HG02970 (cell line): ENCODE measurements at regions not wholly inside any gene's neighbourhood (a gene's known extent, or its start where the extent isn't known, plus 50 kb on each side); places are given as distances from the start of the nearest gene placed in this dataset.

Source experiments
- ATAC-seq: cut with Tn5 transposase; IDR thresholded peaks from one replicate; pipeline ENCODE4 v1.9.1; 2021; ENCODE audit warnings: mild to moderate bottlenecking, moderate library complexity, moderate number of reproducible peaks; ENCODE audit not compliant: unreplicated experiment, low FRiP score

GRCh38 chr5:88999853-89000252, 116.9 kb upstream of the MEF2C start:
- ATAC-seq = no peak

GRCh38 chr5:88997937-88998336, 115.0 kb upstream of the MEF2C start:
- ATAC-seq = no peak

DNA sequence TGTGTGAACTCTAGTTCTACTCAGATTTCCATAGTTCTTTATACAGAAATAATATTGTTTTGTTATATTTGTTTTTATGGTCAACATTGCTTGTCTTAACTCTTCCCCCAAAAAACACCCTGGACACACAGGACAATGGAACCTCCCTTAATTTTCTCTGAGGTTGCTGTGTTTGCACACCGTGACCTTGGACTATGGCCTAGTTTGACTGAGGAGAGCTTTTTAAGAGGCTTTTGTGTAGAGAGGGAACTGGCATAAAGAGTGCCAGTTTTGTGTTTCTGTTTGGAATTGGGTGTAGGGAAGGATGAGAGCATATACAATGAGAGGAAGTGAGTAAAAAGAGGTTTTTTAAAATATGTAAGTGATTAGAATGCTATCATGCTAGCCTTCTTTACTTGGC, 101.1 kb upstream of the MEF2C start:
- no peak for ATAC-seq

DNA sequence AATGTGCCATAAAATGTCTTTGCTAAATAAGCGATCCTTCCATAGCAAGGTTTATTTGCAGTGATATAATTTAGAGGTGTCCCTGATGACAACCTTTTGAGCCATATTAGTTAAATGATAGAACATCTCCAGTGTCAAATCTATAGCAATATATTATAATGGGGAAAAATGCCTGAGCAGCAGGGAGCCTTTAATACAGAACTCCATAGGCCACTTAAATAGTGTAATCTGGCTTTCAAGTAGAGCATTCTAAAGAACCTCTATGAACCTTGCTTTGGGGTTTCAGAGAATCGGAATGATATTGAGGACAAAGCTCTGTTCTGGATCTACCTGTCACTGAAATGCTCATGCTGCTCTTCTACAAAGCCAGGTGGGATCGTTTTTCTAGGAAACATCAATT, 96.7 kb upstream of the MEF2C start:
- ATAC-seq = no peak

- ATAC-seq = no peak
Measured at GRCh38 chr5:88979244-88979643, 96.3 kb upstream of the MEF2C start.

GRCh38 chr5:88976914-88977313, 93.9 kb upstream of the MEF2C start:
- no peak for ATAC-seq

DNA sequence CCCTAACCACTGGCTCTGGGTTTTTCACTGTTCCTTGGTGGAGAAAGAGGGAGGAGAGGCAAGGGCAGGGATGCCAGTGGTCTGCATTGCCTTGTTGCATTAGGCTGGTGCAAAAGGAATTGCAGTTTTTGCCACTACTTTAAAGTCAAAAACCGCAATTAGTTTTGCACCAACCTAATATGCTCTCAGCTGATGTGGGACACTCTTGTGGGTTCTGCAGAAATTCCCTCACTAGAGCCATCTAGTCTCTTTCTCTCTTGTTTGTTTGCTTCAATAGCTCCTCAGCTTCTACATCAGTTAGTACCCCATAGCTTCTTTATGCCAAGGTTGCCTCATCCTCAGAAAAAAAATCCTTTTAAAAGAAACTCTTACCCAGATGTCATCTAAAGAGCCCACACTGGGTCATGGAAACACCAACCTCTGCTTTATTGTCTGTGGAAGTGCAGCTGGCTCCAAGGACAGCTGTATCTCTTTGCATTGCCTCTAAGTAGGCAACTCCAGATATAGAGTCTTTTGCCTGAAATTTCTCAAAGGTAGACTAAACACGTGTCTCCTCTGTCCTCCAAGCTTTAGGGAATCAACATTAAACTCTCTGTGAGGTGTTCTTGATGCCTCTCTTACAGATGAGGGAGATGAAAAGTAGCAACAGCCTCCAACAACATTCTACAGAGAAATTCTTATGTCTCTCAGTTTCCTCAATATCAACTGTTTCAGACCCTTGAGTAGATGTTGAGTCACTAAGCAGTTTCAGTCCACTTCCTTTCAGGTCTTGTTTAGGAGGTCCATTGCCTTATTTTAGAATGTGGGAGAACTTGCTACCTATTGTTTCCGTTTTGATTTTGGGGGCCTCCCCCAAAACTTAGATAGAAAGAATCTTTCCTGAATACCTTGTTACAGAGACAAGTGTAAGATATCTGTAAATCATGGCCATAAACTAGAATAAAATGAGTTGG, 84.9 kb upstream of the MEF2C start:
- no peak for ATAC-seq

- no peak for ATAC-seq
Measured at GRCh38 chr5:88964831-88965230, 81.8 kb upstream of the MEF2C start.

GRCh38 chr5:88957013-88957412, 74.0 kb upstream of the MEF2C start:
- ATAC-seq = no peak

DNA sequence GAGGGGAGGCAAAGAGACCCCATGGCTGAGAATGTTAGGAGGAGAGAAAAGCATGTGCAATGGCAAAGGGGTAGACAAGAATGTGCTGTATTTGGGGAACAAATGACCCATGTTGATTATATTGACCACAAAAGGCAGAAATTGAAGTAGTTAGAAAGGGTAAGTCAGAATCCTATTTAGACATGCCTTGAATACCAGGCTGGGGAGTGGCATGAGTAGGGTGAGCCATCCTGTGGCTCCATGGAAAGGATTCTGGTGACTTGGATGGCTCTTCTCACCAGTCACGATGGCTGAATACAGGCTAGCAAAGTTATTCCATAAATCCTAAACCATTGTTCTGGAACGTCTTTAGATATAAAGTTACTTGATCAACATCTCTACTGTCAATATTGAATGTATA, 73.4 kb upstream of the MEF2C start:
- no peak for ATAC-seq

GRCh38 chr5:88955403-88955802, 72.4 kb upstream of the MEF2C start:
- no peak for ATAC-seq

DNA sequence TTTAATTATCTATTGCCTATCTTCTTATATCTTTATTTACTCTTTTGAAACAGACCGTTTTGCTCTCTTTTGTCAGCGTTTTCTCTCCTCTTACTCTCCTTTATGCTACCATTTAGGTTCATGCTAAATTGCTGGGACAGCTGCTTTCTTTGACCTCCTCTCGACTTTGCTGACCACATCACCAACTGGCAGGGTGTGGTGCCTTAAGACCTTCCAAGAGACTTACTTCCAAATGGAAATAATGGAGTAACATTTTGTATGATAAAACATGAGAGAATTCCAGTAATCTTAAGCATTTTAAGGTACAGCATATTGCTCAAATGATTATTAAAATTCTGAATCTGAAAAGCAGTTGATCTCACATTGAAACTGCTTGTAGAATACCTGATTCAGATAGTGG, 71.5 kb upstream of the MEF2C start:
- ATAC-seq = no peak

DNA sequence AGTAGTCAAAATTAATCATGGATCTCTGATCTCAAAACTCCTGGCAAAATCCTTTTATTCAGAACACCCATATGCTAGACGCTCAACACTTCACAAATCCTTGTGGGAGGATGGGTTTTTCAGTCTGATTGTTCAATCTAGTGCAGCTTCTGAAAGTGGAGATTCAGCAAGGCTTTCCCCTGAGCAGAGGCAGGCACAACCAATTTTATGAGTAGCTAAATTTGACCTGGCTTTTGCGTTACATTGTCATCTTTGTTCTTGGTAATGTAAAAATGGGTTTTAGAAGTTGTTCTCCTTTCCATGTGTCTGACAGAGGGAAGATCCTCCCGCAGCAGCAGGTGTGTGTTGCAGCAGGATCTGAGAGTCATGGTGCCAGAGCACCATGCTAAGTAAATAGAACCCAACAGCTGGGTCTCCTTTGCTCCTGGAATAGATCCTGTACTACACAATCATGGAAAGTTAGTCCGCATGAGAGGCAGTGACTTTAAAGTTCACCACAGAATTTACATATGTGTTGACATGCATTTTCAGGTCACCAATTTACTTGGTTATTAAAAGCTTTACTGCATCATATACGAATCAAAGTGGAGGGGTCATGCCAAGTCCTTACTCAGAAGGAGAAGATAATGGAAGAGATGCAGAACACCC, 70.1 kb upstream of the MEF2C start:
- no peak for ATAC-seq

- ATAC-seq = no peak
Measured at GRCh38 chr5:88952344-88952743, 69.4 kb upstream of the MEF2C start.

DNA sequence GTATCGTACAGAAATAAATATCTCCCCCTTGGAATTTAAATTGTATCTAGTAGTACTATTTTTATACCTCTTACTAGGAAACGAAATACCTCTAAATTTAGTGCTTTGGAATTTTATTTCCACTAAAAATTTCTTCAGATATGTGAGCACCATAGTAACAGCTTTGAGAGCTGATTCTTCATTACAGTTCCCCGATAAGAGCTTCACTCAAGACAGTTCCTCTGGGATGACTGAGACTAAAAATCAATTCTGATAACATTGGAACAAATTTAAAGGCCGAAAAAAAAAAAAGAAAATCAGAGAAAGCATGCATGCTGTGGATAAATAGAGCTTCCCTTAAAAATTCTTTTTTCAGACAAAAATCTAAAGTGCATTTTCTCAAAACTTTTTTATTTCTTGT, 68.5 kb upstream of the MEF2C start:
- no peak for ATAC-seq

DNA sequence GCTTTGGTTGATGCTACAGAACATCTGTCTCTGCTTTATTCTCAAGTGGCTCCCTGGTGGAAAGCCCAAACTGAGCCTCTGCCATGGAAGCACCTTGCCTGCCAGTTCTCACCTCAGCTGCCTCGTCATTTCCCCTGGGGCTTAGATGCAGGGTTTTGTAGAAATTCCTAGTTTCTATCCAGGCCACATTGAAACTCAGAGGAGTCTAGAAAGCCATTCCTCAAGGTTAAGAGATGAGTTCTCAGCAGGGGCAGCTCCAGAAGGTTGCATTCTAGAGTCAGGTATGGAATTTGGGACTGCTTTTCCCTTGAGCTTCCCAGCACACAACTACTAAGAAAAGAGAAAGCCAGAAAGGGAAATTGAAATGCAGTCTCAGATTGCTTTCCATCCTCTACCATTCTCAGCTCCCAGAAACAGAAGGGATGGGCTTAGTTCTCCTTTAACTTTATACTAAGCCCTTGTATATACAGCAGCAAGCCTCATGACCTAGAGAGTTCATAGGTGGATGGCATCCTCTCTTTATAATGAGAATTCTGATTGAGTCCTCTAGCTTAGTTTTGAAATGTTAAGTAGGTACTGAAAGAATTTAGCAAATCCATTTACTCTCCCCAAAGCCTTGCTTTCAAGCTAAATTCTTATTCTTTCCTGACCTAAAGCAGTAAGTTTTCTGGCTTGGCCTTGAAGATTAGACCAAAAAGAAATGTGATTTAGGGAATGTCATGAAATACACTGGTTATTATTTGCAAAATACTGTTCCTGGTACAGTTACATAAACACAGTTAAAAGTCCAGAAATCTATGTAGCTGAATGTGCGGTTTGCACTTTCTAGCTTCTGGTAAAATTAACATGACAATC, 66.0 kb upstream of the MEF2C start:
- no peak for ATAC-seq

DNA sequence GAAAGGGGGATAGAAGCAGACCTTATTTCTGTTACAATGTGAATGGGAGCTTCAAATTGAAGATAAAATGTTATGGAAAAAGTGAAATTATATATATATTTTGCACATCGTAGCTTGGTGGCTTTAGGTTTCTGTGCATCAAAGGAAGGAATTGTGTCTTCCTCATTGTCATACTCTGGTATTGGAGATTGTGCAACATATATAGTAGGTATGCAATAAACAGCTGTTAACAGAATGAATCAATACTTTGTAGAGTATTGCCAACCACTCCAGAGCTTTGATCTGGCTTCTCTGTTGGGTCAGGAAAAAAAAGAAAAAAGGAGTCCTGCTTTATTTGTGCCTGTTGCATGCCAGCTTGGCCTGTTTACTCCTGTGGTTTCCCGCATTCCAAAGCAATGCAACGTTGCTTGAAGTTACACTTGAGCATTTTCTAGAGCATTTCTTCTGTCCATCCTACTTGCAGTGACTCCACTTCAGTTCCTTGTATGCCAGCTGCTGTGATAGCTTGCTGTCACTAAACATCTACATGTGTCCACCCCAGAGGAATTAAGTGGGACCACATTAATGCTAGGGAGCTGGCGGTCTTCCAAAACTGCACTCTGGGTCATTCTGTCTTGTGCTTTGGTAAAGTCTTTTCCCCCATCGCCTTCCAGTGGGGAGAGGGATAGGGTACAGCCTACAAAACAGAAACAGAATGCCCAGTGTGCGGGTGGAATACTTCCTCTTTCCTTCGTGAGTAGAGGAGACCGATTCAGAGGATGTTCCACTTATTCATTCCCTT, 62.0 kb upstream of the MEF2C start:
- ATAC-seq = no peak

DNA sequence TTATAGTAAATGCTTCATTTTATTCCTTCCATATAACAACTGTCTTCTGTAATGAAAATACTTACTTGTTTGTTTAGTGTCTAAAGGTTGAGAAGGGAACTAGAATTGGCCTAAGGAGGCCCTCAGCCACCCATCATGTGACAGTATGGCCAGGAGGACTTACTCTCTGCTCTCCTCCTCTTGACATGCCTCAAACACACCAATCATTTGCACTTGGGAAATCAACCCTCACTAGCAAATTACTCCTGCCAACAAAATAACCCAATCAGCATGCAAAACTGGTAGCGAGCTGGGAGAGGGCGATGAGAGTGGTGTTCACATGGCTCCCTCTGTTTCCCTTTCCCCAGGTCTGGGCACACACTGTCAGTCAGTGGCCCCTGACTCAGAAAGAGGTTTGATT, 58.6 kb upstream of the MEF2C start:
- ATAC-seq = no peak

DNA sequence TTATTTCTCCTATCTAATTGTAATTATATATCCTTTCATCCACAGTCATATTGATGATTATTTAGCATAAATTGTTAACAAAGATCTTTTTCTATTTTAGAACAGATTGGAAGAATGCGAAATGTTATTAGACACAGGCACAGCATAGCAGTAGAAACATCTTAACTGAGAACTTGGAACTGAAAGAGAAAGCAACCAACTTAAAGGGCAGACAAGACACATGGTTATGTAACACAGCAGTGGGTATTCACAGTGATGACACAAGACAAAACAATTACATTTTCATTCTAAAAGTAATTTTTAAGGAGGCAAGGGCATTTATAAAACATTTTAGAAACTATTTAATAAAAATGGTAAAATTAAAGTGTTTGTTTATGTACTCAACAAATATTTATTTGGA, 57.7 kb upstream of the MEF2C start:
- no peak for ATAC-seq

DNA sequence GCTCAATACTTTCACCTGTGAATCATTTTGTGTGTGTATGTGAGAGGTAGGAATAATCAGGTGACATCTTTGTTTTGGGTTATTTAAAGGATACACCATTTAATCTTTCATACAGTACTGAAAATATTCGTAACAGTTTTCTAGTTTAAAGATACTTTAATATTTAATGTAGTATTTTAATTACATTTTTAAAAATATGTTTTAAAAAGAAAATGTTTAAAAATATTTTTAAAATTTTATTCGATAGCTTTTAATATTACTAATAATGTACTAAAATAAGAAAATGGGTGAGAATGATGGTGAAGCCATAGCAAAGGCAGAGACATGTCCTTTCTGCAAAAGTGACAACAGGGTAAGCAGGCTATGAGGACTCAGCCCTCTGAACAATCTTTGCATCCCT, 56.3 kb upstream of the MEF2C start:
- ATAC-seq = no peak
